ENCODE measurements at regions not wholly inside any gene's neighbourhood (a gene's known extent, or its start where the extent isn't known, plus 50 kb on each side); places are given as distances from the start of the nearest gene placed in this dataset.

DNA sequence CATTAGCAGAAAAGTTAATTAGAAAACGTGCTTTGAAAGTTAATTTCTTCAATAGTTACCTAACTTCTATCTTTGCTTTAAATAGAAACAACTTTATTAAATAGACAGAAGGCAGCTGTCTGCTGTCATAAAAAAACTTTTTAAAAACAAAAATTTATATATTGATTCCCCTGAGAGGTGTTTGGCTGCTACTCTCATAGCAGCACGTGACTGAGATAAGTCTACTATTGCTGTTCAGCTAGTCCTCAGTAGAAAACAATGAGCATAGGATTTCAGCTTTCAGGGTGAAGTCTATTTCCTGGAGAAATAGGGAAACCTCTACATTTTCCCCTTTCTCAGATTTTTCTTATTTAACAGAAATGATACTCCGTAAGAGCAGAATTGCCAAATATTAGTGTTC lies 135.0 kb upstream of the FBN2 start:
- DNase-seq (ENCODE audit: low spot score) (no peak), ATAC-seq (ENCODE audit: low FRiP score) (no peak)
- TF ChIP-seq, protein P1, sequence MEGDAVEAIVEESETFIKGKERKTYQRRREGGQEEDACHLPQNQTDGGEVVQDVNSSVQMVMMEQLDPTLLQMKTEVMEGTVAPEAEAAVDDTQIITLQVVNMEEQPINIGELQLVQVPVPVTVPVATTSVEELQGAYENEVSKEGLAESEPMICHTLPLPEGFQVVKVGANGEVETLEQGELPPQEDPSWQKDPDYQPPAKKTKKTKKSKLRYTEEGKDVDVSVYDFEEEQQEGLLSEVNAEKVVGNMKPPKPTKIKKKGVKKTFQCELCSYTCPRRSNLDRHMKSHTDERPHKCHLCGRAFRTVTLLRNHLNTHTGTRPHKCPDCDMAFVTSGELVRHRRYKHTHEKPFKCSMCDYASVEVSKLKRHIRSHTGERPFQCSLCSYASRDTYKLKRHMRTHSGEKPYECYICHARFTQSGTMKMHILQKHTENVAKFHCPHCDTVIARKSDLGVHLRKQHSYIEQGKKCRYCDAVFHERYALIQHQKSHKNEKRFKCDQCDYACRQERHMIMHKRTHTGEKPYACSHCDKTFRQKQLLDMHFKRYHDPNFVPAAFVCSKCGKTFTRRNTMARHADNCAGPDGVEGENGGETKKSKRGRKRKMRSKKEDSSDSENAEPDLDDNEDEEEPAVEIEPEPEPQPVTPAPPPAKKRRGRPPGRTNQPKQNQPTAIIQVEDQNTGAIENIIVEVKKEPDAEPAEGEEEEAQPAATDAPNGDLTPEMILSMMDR (IDR thresholded peaks at IDR 0.05): no peak

DNA sequence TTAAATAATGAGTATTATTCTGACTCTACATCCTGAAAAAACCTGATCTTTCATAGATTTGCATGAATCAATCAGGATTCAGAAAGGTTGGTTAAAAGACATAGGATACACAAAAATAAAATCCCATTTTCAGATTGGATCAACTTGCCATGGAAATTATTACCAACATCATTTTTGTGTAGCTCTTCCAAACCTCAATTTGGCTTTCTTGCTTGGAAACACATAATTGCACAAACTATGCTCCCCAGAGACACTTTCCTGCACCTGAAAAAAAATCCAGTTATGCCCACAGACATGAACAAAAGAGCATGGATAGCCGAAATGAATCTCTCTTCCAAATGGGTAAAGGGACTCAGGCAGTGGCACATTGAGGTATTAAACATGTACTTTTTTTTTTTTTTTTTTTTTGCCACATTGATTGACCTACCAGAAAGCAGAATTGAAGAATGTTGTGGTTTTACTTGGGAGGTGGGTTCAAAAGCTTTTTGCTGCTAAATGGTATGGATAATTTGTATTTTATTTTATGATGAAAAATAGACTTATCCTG lies 135.4 kb upstream of the FBN2 start:
- DNase-seq (ENCODE audit: low spot score) (no peak), ATAC-seq (ENCODE audit: low FRiP score) (no peak)
- TF ChIP-seq, protein P1 (IDR thresholded peaks at IDR 0.05): no peak

DNA sequence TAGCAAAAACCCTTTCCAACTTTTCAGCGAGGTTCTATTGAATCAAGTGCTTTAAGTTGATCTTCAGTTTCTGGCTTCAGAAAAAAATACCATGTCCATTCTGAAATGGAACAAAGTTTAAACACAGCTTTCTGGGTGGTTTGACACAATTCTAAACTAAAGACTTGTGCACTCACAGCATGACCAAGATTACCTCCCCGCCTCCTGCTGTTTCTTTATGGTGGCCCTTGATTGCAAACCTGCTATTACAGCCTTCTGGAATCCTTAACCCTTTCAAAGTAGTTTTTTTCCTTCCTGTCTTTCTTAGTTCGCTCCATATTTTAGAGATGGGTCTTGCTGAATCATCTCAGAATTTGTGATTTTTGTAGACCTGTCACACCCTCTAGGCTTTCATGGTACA lies 135.9 kb upstream of the FBN2 start:
- ATAC-seq (ENCODE audit: low FRiP score) (no peak), DNase-seq (ENCODE audit: low spot score) (no peak)
- TF ChIP-seq, protein P1 (IDR thresholded peaks at IDR 0.05): no peak

DNA sequence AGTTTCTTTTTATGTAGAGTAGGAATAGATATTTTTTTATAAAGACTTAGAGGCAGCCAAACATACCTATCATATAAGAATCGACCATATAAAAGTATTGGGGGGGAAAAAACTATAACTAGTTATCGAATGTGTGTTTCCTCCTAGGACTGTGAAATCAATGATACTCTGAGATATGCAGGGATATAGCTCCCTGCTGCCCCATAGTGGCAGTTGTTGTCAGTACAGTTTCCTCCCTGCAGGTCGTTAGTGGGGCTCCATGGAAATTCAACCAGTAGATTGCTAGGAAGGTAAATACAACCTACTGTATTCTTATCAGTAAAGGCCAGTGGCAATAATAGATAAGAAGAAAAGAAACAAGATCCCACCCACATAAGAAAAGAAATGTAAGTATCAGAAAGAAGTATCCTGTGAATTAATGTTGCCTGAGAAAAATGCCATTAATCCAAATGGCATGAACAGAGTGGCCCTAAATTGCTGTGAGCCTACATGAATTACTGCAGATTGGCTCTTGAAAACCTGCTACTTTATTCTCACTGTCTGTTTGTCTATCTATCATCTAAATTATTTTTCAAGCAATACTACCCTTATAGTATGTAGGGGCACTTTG lies 136.9 kb upstream of the FBN2 start:
- DNase-seq (ENCODE audit: low spot score) (no peak), ATAC-seq (ENCODE audit: low FRiP score) (no peak)
- TF ChIP-seq, protein P1 (IDR thresholded peaks at IDR 0.05): no peak

DNA sequence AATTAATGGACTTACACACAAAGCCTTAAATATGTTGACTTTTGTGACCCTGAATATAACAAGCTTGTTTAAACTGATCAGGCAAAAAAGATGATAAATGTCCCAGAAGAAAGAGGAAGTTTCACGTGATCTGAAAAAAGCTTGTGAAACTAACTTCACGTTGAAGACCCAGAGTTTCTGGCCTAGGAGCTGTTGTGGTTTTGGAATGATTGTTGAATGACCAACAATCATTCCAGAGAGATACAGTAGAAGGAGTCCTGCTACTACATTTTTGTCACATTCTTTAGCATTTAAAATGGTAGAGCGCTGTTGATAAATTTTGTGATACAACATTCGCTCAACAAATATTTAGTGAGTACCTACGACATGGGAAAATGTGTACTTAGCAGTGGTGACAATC lies 143.1 kb upstream of the FBN2 start:
- no peak for DNase-seq (ENCODE audit: low spot score)
- TF ChIP-seq, protein P1 (IDR thresholded peaks at IDR 0.05): no peak
- no peak for ATAC-seq (ENCODE audit: low FRiP score)

DNA sequence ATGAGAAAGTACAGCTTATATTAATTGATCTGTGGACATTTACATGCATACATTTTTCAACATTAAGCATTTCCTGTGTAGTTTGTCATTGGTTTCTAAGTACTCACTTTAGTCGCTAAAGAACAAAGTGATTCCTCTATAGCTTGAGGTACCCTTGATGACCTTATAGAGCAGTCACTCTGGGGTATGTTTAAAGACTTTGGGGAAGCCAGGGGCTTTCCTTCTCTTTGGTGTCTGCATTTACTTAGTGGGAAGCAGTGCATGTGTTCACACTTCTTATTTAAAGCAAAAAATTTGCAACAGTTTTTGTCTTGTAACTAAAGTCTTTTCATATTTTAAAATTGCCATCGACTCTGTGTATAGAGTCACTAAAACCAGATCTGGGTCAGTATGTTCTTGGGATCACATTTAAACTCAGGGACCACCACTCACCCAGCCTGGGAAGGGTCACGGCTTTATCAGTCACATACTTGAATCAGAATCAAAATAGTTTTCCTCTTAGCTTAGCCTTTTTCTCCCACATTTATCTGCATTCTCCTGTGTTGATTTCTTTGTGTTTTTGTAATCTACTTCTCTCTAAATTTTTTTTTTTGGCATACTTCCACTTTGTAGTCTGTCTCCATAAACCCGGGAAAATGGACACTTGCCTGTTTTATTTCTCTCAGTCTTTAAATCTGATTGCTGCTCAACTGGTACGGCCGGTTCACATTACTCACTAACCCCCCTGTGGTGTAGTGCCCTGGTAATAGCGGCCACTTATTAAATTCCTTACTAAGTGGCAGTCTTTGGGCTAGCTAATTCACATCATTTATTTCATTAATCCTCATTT lies 143.9 kb upstream of the FBN2 start:
- TF ChIP-seq, protein P1 (IDR thresholded peaks at IDR 0.05): no peak
- no peak for ATAC-seq (ENCODE audit: low FRiP score)
- no peak for DNase-seq (ENCODE audit: low spot score)

Data from omental fat pad (tissue), 3 donors.